NCI-H2107 treated with DMSO at 0.1 percent for 48 hours (cell line): ENCODE measurements at regions not wholly inside any gene's neighbourhood (a gene's known extent, or its start where the extent isn't known, plus 50 kb on each side); places are given as distances from the start of the nearest gene placed in this dataset.
A peak's percentile ranks its signal among the peaks of the same experiment; 100 is the strongest.
"Not testable (repeated sequence)": the region's sequence is repeated elsewhere in the genome, so short reads cannot be mapped to it uniquely, and the experiment has no call there.

Experiments used
- DNase-seq: peaks from one replicate; lab custom pipeline; 2025; ENCODE audit not compliant: unreplicated experiment; lab: John Stamatoyannopoulos, UW

- DNase-seq: no peak
These were observed 188.4 kb downstream of the PAH start for GRCh38 chr12:102728506-102729242.

- no peak for DNase-seq
These were observed 190.4 kb downstream of the PAH start for GRCh38 chr12:102726686-102727085.

- DNase-seq: no peak
These were observed 194.9 kb downstream of the PAH start for GRCh38 chr12:102722147-102722546.

GRCh38 chr12:102708108-102708507 lies 208.9 kb downstream of the PAH start:
- DNase-seq: no peak

- DNase-seq: peak; percentile 16
These were observed 214.5 kb downstream of the PAH start for GRCh38 chr12:102702447-102703114.

- DNase-seq: no peak
These were observed 215.7 kb upstream of the IGF1 start for GRCh38 chr12:102696045-102696444.

- no peak for DNase-seq
These were observed 214.5 kb upstream of the IGF1 start for GRCh38 chr12:102694903-102695302.

- DNase-seq: no peak
These were observed 211.6 kb upstream of the IGF1 start for GRCh38 chr12:102691773-102692555.

GRCh38 chr12:102690253-102690652 lies 209.9 kb upstream of the IGF1 start:
- DNase-seq: no peak

GRCh38 chr12:102689701-102690100 lies 209.3 kb upstream of the IGF1 start:
- DNase-seq: no peak

- DNase-seq: no peak
These were observed 207.2 kb upstream of the IGF1 start for GRCh38 chr12:102687523-102687922.

GRCh38 chr12:102685841-102686240 lies 205.5 kb upstream of the IGF1 start:
- no peak for DNase-seq

GRCh38 chr12:102685172-102685571 lies 204.8 kb upstream of the IGF1 start:
- DNase-seq: no peak

GRCh38 chr12:102682366-102683289 lies 202.3 kb upstream of the IGF1 start:
- no peak for DNase-seq

- DNase-seq: no peak
These were observed 201.4 kb upstream of the IGF1 start for GRCh38 chr12:102681747-102682146.

GRCh38 chr12:102681309-102681708 lies 200.9 kb upstream of the IGF1 start:
- DNase-seq: no peak

GRCh38 chr12:102680304-102680703 lies 199.9 kb upstream of the IGF1 start:
- DNase-seq: no peak

GRCh38 chr12:102676812-102677211 lies 196.4 kb upstream of the IGF1 start:
- DNase-seq: no peak

- DNase-seq: no peak
These were observed 195.3 kb upstream of the IGF1 start for GRCh38 chr12:102675672-102676071.

GRCh38 chr12:102673606-102674005 lies 193.2 kb upstream of the IGF1 start:
- no peak for DNase-seq

GRCh38 chr12:102672212-102672611 lies 191.8 kb upstream of the IGF1 start:
- not testable (repeated sequence) for DNase-seq
